Nephron (organoid): ENCODE measurements at regions not wholly inside any gene's neighbourhood (a gene's known extent, or its start where the extent isn't known, plus 50 kb on each side); places are given as distances from the start of the nearest gene placed in this dataset.

Source experiments
- H3K27ac Mint-ChIP-seq, 3 experiments: 2 replicates each; pipeline ENCODE4 v1.8.0; 2020; ENCODE audit warnings: mixed read lengths in 3 of 3, mild to moderate bottlenecking in 2 of 3, moderate library complexity in 1 of 3
- H3K27me3 Mint-ChIP-seq: 2 replicates; pipeline ENCODE4 v1.8.0; 2021; ENCODE audit warnings: low read depth, mild to moderate bottlenecking, moderate library complexity, mixed read lengths
- H3K36me3 Mint-ChIP-seq: 2 replicates; pipeline ENCODE4 v1.8.0; 2020; ENCODE audit warnings: low read depth, mixed read lengths
- H3K4me1 Mint-ChIP-seq: 2 replicates; pipeline ENCODE4 v1.8.0; 2020; ENCODE audit warnings: mixed read lengths
- H3K4me3 Mint-ChIP-seq, 3 experiments: 2 replicates each; pipeline ENCODE4 v1.8.0; 2020; ENCODE audit warnings: mild to moderate bottlenecking in 3 of 3, mixed read lengths in 3 of 3, moderate library complexity in 2 of 3
- H3K9me3 Mint-ChIP-seq: 2 replicates; pipeline ENCODE4 v1.8.0; 2020; ENCODE audit warnings: mixed read lengths
- TF ChIP-seq, protein P1 (sequence below), 3 experiments: fragments of 200-600 bp; sonication (generic); IDR thresholded peaks; one replicate each; pipeline ENCODE4 v1.5.0; 2021; ENCODE audit warnings: antibody characterized with exemption in 3 of 3; ENCODE audit not compliant: unreplicated experiment in 3 of 3

DNA sequence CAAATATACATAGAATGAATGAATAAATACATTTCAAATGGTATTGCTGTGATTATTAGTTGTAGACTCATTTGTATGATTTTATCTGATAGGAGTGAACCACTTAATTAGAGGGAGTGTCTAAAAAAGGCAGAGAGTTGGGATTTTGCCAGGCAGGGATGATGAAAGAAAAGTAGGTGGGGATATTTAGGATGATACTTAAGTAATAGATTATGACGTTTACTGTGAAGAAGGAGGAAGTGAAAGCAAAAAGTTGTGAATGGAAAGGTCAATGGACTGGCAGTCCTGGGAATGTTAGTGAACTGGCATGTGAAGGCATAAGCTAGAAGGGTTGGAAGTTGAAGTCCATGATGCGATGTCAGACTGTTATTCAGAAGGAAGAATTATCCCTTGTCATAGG lies 917.1 kb downstream of the RAPGEF2 start:
- no peaks in the 10 kb centered on the region for H3K4me1 Mint-ChIP-seq

DNA sequence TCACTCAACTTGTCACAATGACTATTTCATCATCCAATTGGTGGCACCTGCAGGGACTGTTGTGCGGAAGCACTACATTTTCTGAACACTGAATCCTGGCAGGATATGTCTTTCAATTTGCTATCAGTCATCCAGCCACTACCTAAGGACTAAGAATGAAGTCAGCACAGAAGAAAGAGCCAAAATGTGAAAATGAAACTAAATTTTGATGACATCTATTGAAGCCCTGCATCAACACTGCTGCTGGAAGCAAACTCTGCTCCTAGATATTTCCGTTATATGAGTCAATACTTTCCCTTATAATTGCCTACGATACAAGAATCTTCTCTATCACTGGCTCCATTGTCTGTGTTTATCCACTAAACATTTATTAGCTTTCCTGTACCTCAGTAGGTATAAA lies 917.9 kb downstream of the RAPGEF2 start:
- TF ChIP-seq, protein P1, sequence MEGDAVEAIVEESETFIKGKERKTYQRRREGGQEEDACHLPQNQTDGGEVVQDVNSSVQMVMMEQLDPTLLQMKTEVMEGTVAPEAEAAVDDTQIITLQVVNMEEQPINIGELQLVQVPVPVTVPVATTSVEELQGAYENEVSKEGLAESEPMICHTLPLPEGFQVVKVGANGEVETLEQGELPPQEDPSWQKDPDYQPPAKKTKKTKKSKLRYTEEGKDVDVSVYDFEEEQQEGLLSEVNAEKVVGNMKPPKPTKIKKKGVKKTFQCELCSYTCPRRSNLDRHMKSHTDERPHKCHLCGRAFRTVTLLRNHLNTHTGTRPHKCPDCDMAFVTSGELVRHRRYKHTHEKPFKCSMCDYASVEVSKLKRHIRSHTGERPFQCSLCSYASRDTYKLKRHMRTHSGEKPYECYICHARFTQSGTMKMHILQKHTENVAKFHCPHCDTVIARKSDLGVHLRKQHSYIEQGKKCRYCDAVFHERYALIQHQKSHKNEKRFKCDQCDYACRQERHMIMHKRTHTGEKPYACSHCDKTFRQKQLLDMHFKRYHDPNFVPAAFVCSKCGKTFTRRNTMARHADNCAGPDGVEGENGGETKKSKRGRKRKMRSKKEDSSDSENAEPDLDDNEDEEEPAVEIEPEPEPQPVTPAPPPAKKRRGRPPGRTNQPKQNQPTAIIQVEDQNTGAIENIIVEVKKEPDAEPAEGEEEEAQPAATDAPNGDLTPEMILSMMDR (IDR thresholded peaks at IDR 0.05; ENCODE audit: unreplicated experiment in 3 of 3), result no peak
- peaks cover 2% of the 10 kb centered on the region for H3K9me3 Mint-ChIP-seq
- H3K4me1 Mint-ChIP-seq, result no peaks in the 10 kb centered on the region
- H3K36me3 Mint-ChIP-seq, result no peaks in the 10 kb centered on the region
- H3K27me3 Mint-ChIP-seq, result no peaks in the 10 kb centered on the region
- no peak overlapping the region for H3K27ac Mint-ChIP-seq
- H3K4me3 Mint-ChIP-seq, result no peak overlapping the region

More for the DNA sequence above, 917.1 kb downstream of the RAPGEF2 start:
- no peak overlapping the region for H3K27ac Mint-ChIP-seq
- H3K36me3 Mint-ChIP-seq, result no peaks in the 10 kb centered on the region
- TF ChIP-seq, protein P1 (IDR thresholded peaks at IDR 0.05; ENCODE audit: unreplicated experiment in 3 of 3), result no peak
- no peak overlapping the region for H3K4me3 Mint-ChIP-seq
- H3K27me3 Mint-ChIP-seq, result no peaks in the 10 kb centered on the region
- H3K9me3 Mint-ChIP-seq, result peaks cover 2% of the 10 kb centered on the region

DNA sequence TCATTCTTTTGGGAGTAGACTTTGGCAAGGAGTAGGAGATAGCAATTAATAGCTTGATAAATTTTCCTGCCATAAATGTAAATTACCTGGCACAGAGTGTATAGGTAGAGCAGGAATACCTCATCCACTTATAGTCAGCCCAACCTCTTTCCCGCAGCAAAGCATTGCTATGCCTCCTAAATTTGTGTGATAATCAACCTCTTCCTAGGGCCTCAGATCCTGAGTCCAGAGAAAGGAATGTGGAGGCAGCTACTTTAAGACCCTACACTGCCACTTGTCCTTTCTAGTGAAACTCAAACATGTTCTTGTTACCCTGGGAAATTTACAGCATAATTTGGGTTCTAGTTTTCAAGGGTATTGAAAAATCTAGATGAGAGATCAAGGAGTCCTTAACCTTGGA lies 919.0 kb downstream of the RAPGEF2 start:
- H3K9me3 Mint-ChIP-seq, result peaks cover 2% of the 10 kb centered on the region
- TF ChIP-seq, protein P1 (IDR thresholded peaks at IDR 0.05; ENCODE audit: unreplicated experiment in 3 of 3), result no peak
- no peak overlapping the region for H3K27ac Mint-ChIP-seq
- no peaks in the 10 kb centered on the region for H3K36me3 Mint-ChIP-seq
- no peaks in the 10 kb centered on the region for H3K27me3 Mint-ChIP-seq
- no peak overlapping the region for H3K4me3 Mint-ChIP-seq
- no peaks in the 10 kb centered on the region for H3K4me1 Mint-ChIP-seq

DNA sequence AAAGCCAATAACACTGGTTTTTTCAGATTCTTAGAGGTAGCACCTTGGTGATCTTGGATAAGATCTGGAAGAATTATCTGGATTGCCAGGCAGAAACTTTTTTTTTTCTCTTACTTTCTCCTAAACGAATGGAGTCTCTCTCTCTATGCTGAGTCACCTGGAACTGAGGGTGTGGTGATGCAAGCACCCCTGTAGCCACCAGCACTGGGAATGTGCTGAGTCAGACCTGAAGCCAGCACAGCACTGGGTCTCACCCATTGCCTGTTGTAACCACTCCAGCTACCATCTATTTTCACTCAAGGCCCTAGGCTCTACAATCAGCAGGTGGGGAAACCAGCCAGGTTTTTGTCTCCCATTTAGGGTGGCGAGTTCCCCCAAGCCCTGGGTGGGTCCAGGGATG lies 923.8 kb downstream of the RAPGEF2 start:
- Mint-ChIP-seq H3K27me3 (no peaks in the 10 kb centered on the region), H3K9me3 (no peaks in the 10 kb centered on the region), H3K27ac (no peak overlapping the region), H3K4me3 (no peak overlapping the region), H3K4me1 (no peaks in the 10 kb centered on the region), H3K36me3 (no peaks in the 10 kb centered on the region)
- TF ChIP-seq, protein P1 (IDR thresholded peaks at IDR 0.05; ENCODE audit: unreplicated experiment in 3 of 3), result no peak

DNA sequence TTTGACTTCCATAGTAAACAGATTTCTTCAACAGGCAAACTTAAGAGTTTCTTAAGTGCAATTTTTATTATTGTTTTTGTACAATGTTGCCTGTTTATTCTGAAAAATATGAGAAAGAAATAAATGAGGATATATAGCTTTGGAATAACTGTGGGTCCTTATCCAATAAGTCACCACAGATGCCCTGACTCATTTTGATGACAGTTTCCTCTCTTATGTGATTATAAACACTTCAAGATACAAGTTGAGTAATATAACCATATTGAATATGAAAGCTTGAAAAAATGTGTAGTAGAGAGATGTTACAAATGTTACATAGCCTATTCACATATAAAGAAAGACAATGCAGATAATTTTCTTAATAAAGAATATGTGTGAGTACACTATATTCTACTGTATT lies 931.6 kb downstream of the RAPGEF2 start:
- H3K4me3 Mint-ChIP-seq, result no peak overlapping the region
- no peaks in the 10 kb centered on the region for H3K36me3 Mint-ChIP-seq
- TF ChIP-seq, protein P1 (IDR thresholded peaks at IDR 0.05; ENCODE audit: unreplicated experiment in 3 of 3), result no peak
- no peak overlapping the region for H3K27ac Mint-ChIP-seq
- no peaks in the 10 kb centered on the region for H3K27me3 Mint-ChIP-seq
- peaks cover 8% of the 10 kb centered on the region for H3K9me3 Mint-ChIP-seq
- no peaks in the 10 kb centered on the region for H3K4me1 Mint-ChIP-seq

DNA sequence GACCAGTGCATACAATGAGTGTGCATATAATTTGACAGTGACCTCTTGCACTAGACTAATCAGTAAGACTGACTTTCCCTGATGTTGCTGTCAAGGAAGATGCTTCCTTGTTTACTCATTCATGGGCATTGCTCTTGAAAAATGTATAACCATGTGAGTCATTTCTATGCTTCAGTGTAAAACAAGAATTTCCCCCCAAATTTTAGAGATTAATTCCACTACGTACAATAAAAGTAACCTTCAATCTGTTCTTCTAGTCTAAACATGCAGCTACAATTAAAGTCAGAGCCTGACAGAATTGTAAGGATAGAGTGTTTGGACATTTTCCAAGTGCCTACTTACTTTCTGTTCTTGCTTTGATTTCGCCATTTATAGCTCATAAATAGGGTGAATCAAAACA lies 935.7 kb downstream of the RAPGEF2 start:
- H3K4me1 Mint-ChIP-seq, result no peaks in the 10 kb centered on the region
- H3K9me3 Mint-ChIP-seq, result peaks cover 8% of the 10 kb centered on the region
- TF ChIP-seq, protein P1 (IDR thresholded peaks at IDR 0.05; ENCODE audit: unreplicated experiment in 3 of 3), result no peak
- no peak overlapping the region for H3K4me3 Mint-ChIP-seq
- no peaks in the 10 kb centered on the region for H3K27me3 Mint-ChIP-seq
- no peaks in the 10 kb centered on the region for H3K36me3 Mint-ChIP-seq
- no peak overlapping the region for H3K27ac Mint-ChIP-seq
